Thoracic aorta (tissue), 2 donors: ENCODE measurements at regions not wholly inside any gene's neighbourhood (a gene's known extent, or its start where the extent isn't known, plus 50 kb on each side); places are given as distances from the start of the nearest gene placed in this dataset.
"Not testable (repeated sequence)": the region's sequence is repeated elsewhere in the genome, so short reads cannot be mapped to it uniquely, and the experiment has no call there.

Experiments used
- ATAC-seq: fragments of 150-250 bp; one replicate; pipeline ENCODE4 v1.8.0; 2017; ENCODE audit warnings: low read depth; ENCODE audit not compliant: insufficient number of reproducible peaks, low FRiP score
- DNase-seq: peaks from one replicate; pipeline ENCODE4 v3.0.0-alpha.2; 2020; ENCODE audit warnings: low spot score
- H3K27ac ChIP-seq, 2 donors: fragments of 200-600 bp; sonication (generic); 1 replicate in 1 of 2; 2 replicates in 1 of 2; pipeline ENCODE4 v1.5.1; 2016; ENCODE audit warnings: mild to moderate bottlenecking in 2 of 2, moderate library complexity in 2 of 2
- H3K27me3 ChIP-seq: fragments of 200-600 bp; sonication (generic); replicated peaks from 2 replicates; pipeline ENCODE4 v1.6.0; 2016; ENCODE audit warnings: mild to moderate bottlenecking; ENCODE audit not compliant: insufficient read depth
- H3K36me3 ChIP-seq: fragments of 200-600 bp; sonication (generic); one replicate; pipeline ENCODE4 v1.5.1; 2016
- H3K4me1 ChIP-seq, 2 donors: fragments of 200-600 bp; sonication (generic); 1 replicate in 1 of 2; 2 replicates in 1 of 2; pipeline versions ENCODE4 v1.5.1 to v1.6.0; 2016; ENCODE audit warnings: low read depth in 2 of 2, mild to moderate bottlenecking in 1 of 2; ENCODE audit not compliant: control insufficient read depth in 1 of 2
- H3K4me3 ChIP-seq: fragments of 200-600 bp; sonication (generic); 2 replicates; pipeline ENCODE4 v1.5.1; 2016; ENCODE audit warnings: mild to moderate bottlenecking
- H3K9me3 ChIP-seq: fragments of 200-600 bp; sonication (generic); 2 replicates; pipeline ENCODE4 v1.5.1; 2016
- TF ChIP-seq, protein P1 (sequence below): fragments of 200-600 bp; sonication (generic); IDR thresholded peaks from one replicate; pipeline ENCODE4 v1.5.1; 2019; ENCODE audit warnings: antibody characterized with exemption

GRCh38 chr5:84764227-84764626 is 379.5 kb upstream of the EDIL3 start:
- Histone ChIP-seq H3K36me3 (no peaks in the 10 kb centered on the region), H3K4me3 (no peak overlapping the region), H3K27ac (no peak overlapping the region), H3K27me3 (no peaks in the 10 kb centered on the region), H3K4me1 (no peaks in the 10 kb centered on the region), H3K9me3 (no peaks in the 10 kb centered on the region)
- DNase-seq (no peak), ATAC-seq (no peak)
- TF ChIP-seq, protein P1, sequence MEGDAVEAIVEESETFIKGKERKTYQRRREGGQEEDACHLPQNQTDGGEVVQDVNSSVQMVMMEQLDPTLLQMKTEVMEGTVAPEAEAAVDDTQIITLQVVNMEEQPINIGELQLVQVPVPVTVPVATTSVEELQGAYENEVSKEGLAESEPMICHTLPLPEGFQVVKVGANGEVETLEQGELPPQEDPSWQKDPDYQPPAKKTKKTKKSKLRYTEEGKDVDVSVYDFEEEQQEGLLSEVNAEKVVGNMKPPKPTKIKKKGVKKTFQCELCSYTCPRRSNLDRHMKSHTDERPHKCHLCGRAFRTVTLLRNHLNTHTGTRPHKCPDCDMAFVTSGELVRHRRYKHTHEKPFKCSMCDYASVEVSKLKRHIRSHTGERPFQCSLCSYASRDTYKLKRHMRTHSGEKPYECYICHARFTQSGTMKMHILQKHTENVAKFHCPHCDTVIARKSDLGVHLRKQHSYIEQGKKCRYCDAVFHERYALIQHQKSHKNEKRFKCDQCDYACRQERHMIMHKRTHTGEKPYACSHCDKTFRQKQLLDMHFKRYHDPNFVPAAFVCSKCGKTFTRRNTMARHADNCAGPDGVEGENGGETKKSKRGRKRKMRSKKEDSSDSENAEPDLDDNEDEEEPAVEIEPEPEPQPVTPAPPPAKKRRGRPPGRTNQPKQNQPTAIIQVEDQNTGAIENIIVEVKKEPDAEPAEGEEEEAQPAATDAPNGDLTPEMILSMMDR = no peak

- Histone ChIP-seq H3K27ac (no peak overlapping the region), H3K4me1 (no peaks in the 10 kb centered on the region), H3K36me3 (no peaks in the 10 kb centered on the region), H3K27me3 (no peaks in the 10 kb centered on the region), H3K9me3 (no peaks in the 10 kb centered on the region), H3K4me3 (no peak overlapping the region)
- TF ChIP-seq, protein P1 = no peak
- no peak for ATAC-seq
- no peak for DNase-seq
Measured at GRCh38 chr5:84758008-84758407, 373.3 kb upstream of the EDIL3 start.

DNA sequence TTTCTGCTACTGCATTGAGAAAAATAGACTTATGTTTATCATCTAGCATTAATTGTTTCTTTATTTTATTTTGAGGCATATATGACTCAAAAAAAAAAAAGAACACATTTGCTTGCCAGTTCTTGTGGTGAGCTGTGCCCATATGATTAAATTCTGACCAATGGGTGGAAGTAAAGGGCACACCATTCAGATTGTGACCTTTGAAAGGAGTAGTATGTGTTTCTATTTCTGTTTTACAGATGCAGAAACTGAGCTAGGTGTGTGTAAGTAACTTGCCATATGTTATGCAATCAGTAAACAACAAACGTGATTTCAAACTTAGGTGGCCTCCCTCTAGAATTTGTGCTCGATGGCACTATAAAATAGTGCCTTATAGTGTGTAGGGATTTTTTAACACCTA is 368.1 kb upstream of the EDIL3 start:
- Histone ChIP-seq H3K27ac (no peak overlapping the region), H3K4me1 (no peaks in the 10 kb centered on the region), H3K4me3 (no peak overlapping the region), H3K36me3 (no peaks in the 10 kb centered on the region), H3K27me3 (no peaks in the 10 kb centered on the region), H3K9me3 (no peaks in the 10 kb centered on the region)
- TF ChIP-seq, protein P1 = no peak
- ATAC-seq (no peak), DNase-seq (no peak)

GRCh38 chr5:84748313-84748712 is 363.6 kb upstream of the EDIL3 start:
- H3K4me3 ChIP-seq = no peak overlapping the region
- no peaks in the 10 kb centered on the region for H3K9me3 ChIP-seq
- TF ChIP-seq, protein P1 = no peak
- H3K27me3 ChIP-seq = no peaks in the 10 kb centered on the region
- no peaks in the 10 kb centered on the region for H3K36me3 ChIP-seq
- H3K27ac ChIP-seq = no peak overlapping the region
- DNase-seq = no peak
- no peak for ATAC-seq
- no peaks in the 10 kb centered on the region for H3K4me1 ChIP-seq

GRCh38 chr5:84746280-84746679 is 361.6 kb upstream of the EDIL3 start:
- not testable (repeated sequence) for H3K4me1 ChIP-seq, H3K36me3 ChIP-seq, H3K27ac ChIP-seq, DNase-seq, H3K27me3 ChIP-seq, H3K4me3 ChIP-seq, H3K9me3 ChIP-seq, ATAC-seq

DNA sequence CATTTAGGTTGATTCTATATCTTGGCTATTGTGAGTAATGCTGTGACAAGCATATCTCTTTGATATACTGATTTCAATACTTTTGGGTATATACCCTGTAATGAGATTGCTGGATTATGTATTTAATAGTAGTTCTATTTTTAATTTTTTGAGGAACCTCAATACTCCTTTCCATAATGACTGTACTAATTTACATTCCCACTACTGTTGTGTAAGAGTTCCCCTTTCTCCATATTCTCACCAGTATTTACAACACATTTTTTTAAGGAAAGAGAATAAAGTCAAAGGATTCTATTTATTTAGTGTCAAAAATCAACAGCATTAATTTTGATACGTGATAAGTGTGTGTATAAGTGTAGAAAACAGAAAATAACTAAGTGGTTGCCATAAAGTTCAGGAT is 356.4 kb upstream of the EDIL3 start:
- no peaks in the 10 kb centered on the region for H3K9me3 ChIP-seq
- H3K27ac ChIP-seq = no peak overlapping the region
- TF ChIP-seq, protein P1 = no peak
- no peak overlapping the region for H3K4me3 ChIP-seq
- no peaks in the 10 kb centered on the region for H3K27me3 ChIP-seq
- ATAC-seq (no peak), DNase-seq (no peak)
- no peaks in the 10 kb centered on the region for H3K4me1 ChIP-seq
- H3K36me3 ChIP-seq = no peaks in the 10 kb centered on the region
